ENCODE measurements at regions not wholly inside any gene's neighbourhood (a gene's known extent, or its start where the extent isn't known, plus 50 kb on each side); places are given as distances from the start of the nearest gene placed in this dataset.

DNA sequence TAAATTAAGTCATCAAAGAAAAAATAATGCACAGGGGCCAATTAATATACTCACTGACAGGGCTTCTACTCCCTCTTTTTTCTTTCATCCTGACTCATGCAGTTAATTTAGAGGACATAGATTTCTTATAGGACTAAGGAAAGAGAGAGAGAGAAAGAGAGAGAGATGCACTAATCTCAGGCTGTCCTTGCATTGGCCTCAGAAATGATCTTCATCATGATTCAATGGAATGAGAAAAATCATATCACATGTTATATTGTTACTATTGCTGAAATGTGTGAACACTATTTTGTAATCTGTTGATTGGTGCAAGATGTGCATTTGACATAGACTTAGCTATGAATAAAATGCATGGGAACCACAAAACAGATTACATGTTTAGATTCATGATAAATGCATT, 608.3 kb upstream of the NUDT12 start:
- no peaks in the 10 kb centered on the region for H3K27me3 Mint-ChIP-seq
- H3K9me3 Mint-ChIP-seq (ENCODE audit: insufficient read depth): no peaks in the 10 kb centered on the region
- Histone ChIP-seq H3K4me2 (replicated peaks; ENCODE audit: low read depth, low read length, poor library complexity, severe bottlenecking) (no peak overlapping the region), H3K4me3 (ENCODE audit: control extremely low read depth in 1 of 5, extremely low read depth in 1 of 5, insufficient read depth in 1 of 5, low read depth in 2 of 5, low read length in 4 of 5) (no peak overlapping the region), H3K36me3 (replicated peaks in 1 of 2; ENCODE audit: control extremely low read depth in 1 of 2, control insufficient read depth in 1 of 2, extremely low read depth in 1 of 2, insufficient read depth in 2 of 2, low read length in 1 of 2) (no peaks in the 10 kb centered on the region), H3K4me1 (ENCODE audit: control insufficient read depth in 2 of 2, insufficient read depth in 2 of 2, low read length in 2 of 2) (no peaks in the 10 kb centered on the region), H3K9me3 (ENCODE audit: control extremely low read depth in 1 of 3, control insufficient read depth in 2 of 3, insufficient read depth in 1 of 3, low read length in 2 of 3) (no peaks in the 10 kb centered on the region), H3K27ac (ENCODE audit: low read length in 2 of 2) (no peak overlapping the region), H3K27me3 (replicated peaks in 1 of 4; ENCODE audit: control extremely low read depth in 1 of 4, control insufficient read depth in 3 of 4, insufficient read depth in 4 of 4, low read length in 3 of 4) (no peaks in the 10 kb centered on the region), H3K79me2 (ENCODE audit: control insufficient read depth, insufficient read depth, low read length) (no peaks in the 10 kb centered on the region), H2AFZ (ENCODE audit: insufficient read depth, low read depth, low read length, poor library complexity, severe bottlenecking) (no peak overlapping the region), H3K9ac (ENCODE audit: low read length) (no peak overlapping the region), H4K20me1 (ENCODE audit: control insufficient read depth, insufficient read depth, low read length, poor library complexity, severe bottlenecking) (no peaks in the 10 kb centered on the region)
- DNase-seq (no peak), ATAC-seq (ENCODE audit: low read depth) (no peak)
- intact Hi-C loops (cut with micrococcal nuclease): no loop called here
- CTCF ChIA-PET: no interaction called here
- no peak overlapping the region for H3K27ac Mint-ChIP-seq
- no peak overlapping the region for H3K4me3 Mint-ChIP-seq
- H3K4me1 Mint-ChIP-seq: no peaks in the 10 kb centered on the region
- POLR2A ChIA-PET: no interaction called here
- TF ChIP-seq EZH2 (IDR thresholded peaks at IDR 0.05; ENCODE audit: borderline replicate concordance, insufficient read depth, low read depth, low read length, poor library complexity, severe bottlenecking) (no peak), CTCF (IDR thresholded peaks at IDR 0.05) (no peak)

DNA sequence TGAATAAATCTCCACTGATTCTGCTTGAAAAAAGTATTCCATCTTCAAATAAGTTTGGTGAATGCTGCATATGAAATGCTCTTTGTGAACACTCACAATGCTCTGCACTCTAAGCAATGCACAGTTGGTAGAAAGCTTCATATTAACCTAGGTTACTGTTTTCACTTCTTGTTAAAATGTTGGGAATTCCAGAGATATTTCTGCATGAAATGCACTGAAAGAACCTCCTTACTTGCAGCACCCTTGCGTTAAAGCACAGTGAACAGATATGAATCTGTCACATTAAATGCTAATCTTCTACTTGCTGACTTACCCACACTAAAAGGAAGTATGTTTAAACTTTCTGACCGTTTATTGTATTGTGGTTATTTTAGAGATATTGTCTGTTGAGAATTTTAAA, 584.1 kb upstream of the NUDT12 start:
- no peak overlapping the region for H3K27ac ChIP-seq (ENCODE audit: low read length in 2 of 2)
- intact Hi-C loops (cut with micrococcal nuclease): no loop called here
- H3K9me3 Mint-ChIP-seq (ENCODE audit: insufficient read depth): no peaks in the 10 kb centered on the region
- H3K27me3 Mint-ChIP-seq: no peaks in the 10 kb centered on the region
- H3K9ac ChIP-seq (ENCODE audit: low read length): no peak overlapping the region
- no peak overlapping the region for H2AFZ ChIP-seq (ENCODE audit: insufficient read depth, low read depth, low read length, poor library complexity, severe bottlenecking)
- H3K4me3 ChIP-seq (ENCODE audit: control extremely low read depth in 1 of 5, extremely low read depth in 1 of 5, insufficient read depth in 1 of 5, low read depth in 2 of 5, low read length in 4 of 5): no peak overlapping the region
- no peaks in the 10 kb centered on the region for H3K4me1 Mint-ChIP-seq
- ChIA-PET CTCF (no interaction called here), POLR2A (no interaction called here)
- no peaks in the 10 kb centered on the region for H3K27me3 ChIP-seq (replicated peaks in 1 of 4; ENCODE audit: control extremely low read depth in 1 of 4, control insufficient read depth in 3 of 4, insufficient read depth in 4 of 4, low read length in 3 of 4)
- no peak overlapping the region for H3K4me2 ChIP-seq (replicated peaks; ENCODE audit: low read depth, low read length, poor library complexity, severe bottlenecking)
- H3K4me1 ChIP-seq (ENCODE audit: control insufficient read depth in 2 of 2, insufficient read depth in 2 of 2, low read length in 2 of 2): no peaks in the 10 kb centered on the region
- H3K27ac Mint-ChIP-seq: no peak overlapping the region
- no peaks in the 10 kb centered on the region for H3K79me2 ChIP-seq (ENCODE audit: control insufficient read depth, insufficient read depth, low read length)
- DNase-seq (no peak), ATAC-seq (ENCODE audit: low read depth) (no peak)
- no peaks in the 10 kb centered on the region for H4K20me1 ChIP-seq (ENCODE audit: control insufficient read depth, insufficient read depth, low read length, poor library complexity, severe bottlenecking)
- WGBS (ENCODE audit: insufficient coverage): no CpG with 5 or more reads among the region's 2 CpGs
- no peak overlapping the region for H3K4me3 Mint-ChIP-seq
- peaks cover 0 to 1% (median 0%) of the 10 kb centered on the region in 3 donors for H3K9me3 ChIP-seq (ENCODE audit: control extremely low read depth in 1 of 3, control insufficient read depth in 2 of 3, insufficient read depth in 1 of 3, low read length in 2 of 3)
- no peaks in the 10 kb centered on the region for H3K36me3 ChIP-seq (replicated peaks in 1 of 2; ENCODE audit: control extremely low read depth in 1 of 2, control insufficient read depth in 1 of 2, extremely low read depth in 1 of 2, insufficient read depth in 2 of 2, low read length in 1 of 2)
- TF ChIP-seq EZH2 (IDR thresholded peaks at IDR 0.05; ENCODE audit: borderline replicate concordance, insufficient read depth, low read depth, low read length, poor library complexity, severe bottlenecking): no peak
- TF ChIP-seq CTCF (IDR thresholded peaks at IDR 0.05): no peak
